ENCODE measurements at regions not wholly inside any gene's neighbourhood (a gene's known extent, or its start where the extent isn't known, plus 50 kb on each side); places are given as distances from the start of the nearest gene placed in this dataset.

- no peaks in the 10 kb centered on the region for H3K27me3 ChIP-seq (ENCODE audit: control insufficient read depth in 1 of 2, insufficient read depth in 2 of 2, low read length in 2 of 2)
- POLR2A ChIA-PET: no interaction called here
- intact Hi-C loops (cut with micrococcal nuclease; ENCODE audit: unreplicated experiment) (loop anchor here (1.0 to 5.0 kb wide), 3 partner anchors 335 to 1752 kb away; no protein-coding TSS in a partner anchor), in situ Hi-C loops (cut with HindIII; ENCODE audit: extremely low pct_ligation_motif_present, low pct_unique_long_range_greater_than_20kb) (loop anchor here (10.0 kb wide), 1 partner anchor 1753 kb away; no protein-coding TSS in a partner anchor)
- DNase-seq (ENCODE audit: low spot score): peak; percentile 24
- no peak overlapping the region for H2AFZ ChIP-seq (ENCODE audit: low read length)
- H3K4me3 ChIP-seq (replicated peaks in 1 of 3; ENCODE audit: insufficient read depth in 1 of 3, low read depth in 2 of 3, low read length in 3 of 3): no peak overlapping the region
- 28% methylated on average over 4 of the region's 4 CpGs for WGBS (ENCODE audit: low lambda C conversion rate)
- H3K4me2 ChIP-seq (ENCODE audit: low read depth, low read length): no peak overlapping the region
- no peak overlapping the region for H3K9ac ChIP-seq (ENCODE audit: insufficient read depth, low read depth, low read length)
- H3K36me3 ChIP-seq (replicated peaks in 1 of 2; ENCODE audit: control insufficient read depth in 1 of 2, insufficient read depth in 2 of 2, low read length in 2 of 2): no peaks in the 10 kb centered on the region
- H4K20me1 ChIP-seq (ENCODE audit: insufficient read depth, low read length): no peaks in the 10 kb centered on the region
- no peak overlapping the region for H3K27ac ChIP-seq (ENCODE audit: extremely low read length, insufficient read depth, low read length)
- no peaks in the 10 kb centered on the region for H3K79me2 ChIP-seq (ENCODE audit: insufficient read depth, low read length)
- peak; percentile 83 for ATAC-seq
- peaks cover 5% of the 10 kb centered on the region; the same call in 1 of the 2 replicates for H3K9me3 ChIP-seq (ENCODE audit: low read length)
- H3K4me1 ChIP-seq (ENCODE audit: insufficient read depth, low read length): no peaks in the 10 kb centered on the region
- CTCF ChIA-PET (ENCODE audit: low intra/inter-chr PET ratio, low total read pairs): interaction anchor here (0.9 to 1.6 kb wide), 2 partner anchors 729 to 1753 kb away, joined by 6 to 8 read pairs; no protein-coding TSS in a partner anchor
- BruUV-seq (replicated peaks): no TSS peak
- peak; percentile 42 for FAIRE-seq
- no peak for TF ChIP-seq HDAC2 (CRISPR knock-in tag; IDR thresholded peaks at IDR 0.05)
- no peak for TF ChIP-seq POLR2A (IDR thresholded peaks at IDR 0.05; ENCODE audit: insufficient read depth in 1 of 2, low read depth in 2 of 2, low read length in 2 of 2)
- TF ChIP-seq EEA1 (CRISPR knock-in tag; IDR thresholded peaks at IDR 0.05; ENCODE audit: borderline replicate concordance): no peak
- TF ChIP-seq ZNF530 (CRISPR knock-in tag; IDR thresholded peaks at IDR 0.05; ENCODE audit: low read depth): no peak
- TF ChIP-seq ZBTB4 (CRISPR knock-in tag; IDR thresholded peaks at IDR 0.05; ENCODE audit: borderline replicate concordance): no peak
- no peak for TF ChIP-seq ZNF296 (CRISPR knock-in tag; conservative IDR thresholded peaks at IDR 0.05)
- no peak for TF ChIP-seq ZNF879 (CRISPR knock-in tag; IDR thresholded peaks at IDR 0.05)
- no peak for TF ChIP-seq USF2 (IDR thresholded peaks at IDR 0.05; ENCODE audit: low read depth, low read length)
- no peak for TF ChIP-seq USF2 (CRISPR knock-in tag; IDR thresholded peaks at IDR 0.05; ENCODE audit: borderline replicate concordance)
- peak; percentile 47; the same call in 1 of the 2 replicates for TF ChIP-seq RAD21 (CRISPR knock-in tag; IDR thresholded peaks at IDR 0.05)
- TF ChIP-seq SOX13 (IDR thresholded peaks at IDR 0.05): no peak
- TF ChIP-seq SOX13 (CRISPR knock-in tag; conservative IDR thresholded peaks at IDR 0.05 in 1 of 2, IDR thresholded peaks at IDR 0.05 in 1 of 2): no peak
- TF ChIP-seq ZNF230 (CRISPR knock-in tag; IDR thresholded peaks at IDR 0.05): no peak
- TF ChIP-seq ADNP (CRISPR knock-in tag; IDR thresholded peaks at IDR 0.05): no peak
- TF ChIP-seq ZFP36L1 (CRISPR knock-in tag; IDR thresholded peaks at IDR 0.05): no peak
- no peak for TF ChIP-seq RXRA (CRISPR knock-in tag; IDR thresholded peaks at IDR 0.05)
- TF ChIP-seq ZNF709 (CRISPR knock-in tag; IDR thresholded peaks at IDR 0.05): no peak
- no peak for TF ChIP-seq ZNF451 (CRISPR knock-in tag; IDR thresholded peaks at IDR 0.05)
- no peak for TF ChIP-seq ZNF264 (CRISPR knock-in tag; IDR thresholded peaks at IDR 0.05)
- TF ChIP-seq SMC3 (IDR thresholded peaks at IDR 0.05; ENCODE audit: low read length): peak; percentile 77
- TF ChIP-seq SETDB1 (CRISPR knock-in tag; IDR thresholded peaks at IDR 0.05; ENCODE audit: borderline replicate concordance): no peak
- no peak for TF ChIP-seq KAT8 (CRISPR knock-in tag; IDR thresholded peaks at IDR 0.05)
These were observed 1865.3 kb upstream of the AGA start for GRCh38 chr4:179307297-179308136.

All from HepG2 (cell line).